Esophagus muscularis mucosa (tissue), 4 donors: ENCODE measurements at regions not wholly inside any gene's neighbourhood (a gene's known extent, or its start where the extent isn't known, plus 50 kb on each side); places are given as distances from the start of the nearest gene placed in this dataset.

Source experiments
- EP300 ChIP-seq: sonication (generic); formaldehyde crosslinking; IDR thresholded peaks from one replicate; pipeline ENCODE4 v1.6.1; 2017; ENCODE audit warnings: antibody characterized with exemption
- POLR2A ChIP-seq: fragments of 450-650 bp; IDR thresholded peaks from one replicate; pipeline ENCODE4 v1.6.1; 2017; ENCODE audit warnings: antibody characterized with exemption, moderate library complexity, mild to moderate bottlenecking, low read depth
- POLR2AphosphoS5 ChIP-seq, 2 donors: sonication (generic); formaldehyde crosslinking; IDR thresholded peaks; one replicate each; pipeline ENCODE4 v1.6.1; 2017; ENCODE audit warnings: antibody characterized with exemption in 2 of 2
- TF ChIP-seq, protein P1 (sequence below), 3 experiments: fragments of 200-600 bp in 2 of 3; fragments of 450-650 bp in 1 of 3; sonication (generic) in 2 of 3; IDR thresholded peaks; one replicate each; pipeline ENCODE4 v1.5.1; 2017 to 2019; ENCODE audit warnings: antibody characterized with exemption in 3 of 3, mild to moderate bottlenecking in 2 of 3, moderate library complexity in 1 of 3

GRCh38 chr20:60358101-60358500 is 399.9 kb downstream of the CDH26 start:
- TF ChIP-seq, protein P1, sequence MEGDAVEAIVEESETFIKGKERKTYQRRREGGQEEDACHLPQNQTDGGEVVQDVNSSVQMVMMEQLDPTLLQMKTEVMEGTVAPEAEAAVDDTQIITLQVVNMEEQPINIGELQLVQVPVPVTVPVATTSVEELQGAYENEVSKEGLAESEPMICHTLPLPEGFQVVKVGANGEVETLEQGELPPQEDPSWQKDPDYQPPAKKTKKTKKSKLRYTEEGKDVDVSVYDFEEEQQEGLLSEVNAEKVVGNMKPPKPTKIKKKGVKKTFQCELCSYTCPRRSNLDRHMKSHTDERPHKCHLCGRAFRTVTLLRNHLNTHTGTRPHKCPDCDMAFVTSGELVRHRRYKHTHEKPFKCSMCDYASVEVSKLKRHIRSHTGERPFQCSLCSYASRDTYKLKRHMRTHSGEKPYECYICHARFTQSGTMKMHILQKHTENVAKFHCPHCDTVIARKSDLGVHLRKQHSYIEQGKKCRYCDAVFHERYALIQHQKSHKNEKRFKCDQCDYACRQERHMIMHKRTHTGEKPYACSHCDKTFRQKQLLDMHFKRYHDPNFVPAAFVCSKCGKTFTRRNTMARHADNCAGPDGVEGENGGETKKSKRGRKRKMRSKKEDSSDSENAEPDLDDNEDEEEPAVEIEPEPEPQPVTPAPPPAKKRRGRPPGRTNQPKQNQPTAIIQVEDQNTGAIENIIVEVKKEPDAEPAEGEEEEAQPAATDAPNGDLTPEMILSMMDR (IDR thresholded peaks at IDR 0.05): no peak
- no peak for TF ChIP-seq EP300
- no peak for TF ChIP-seq POLR2A
- TF ChIP-seq POLR2AphosphoS5 (IDR thresholded peaks at IDR 0.05): no peak
